Uterus (tissue), 3 donors: ENCODE measurements at regions not wholly inside any gene's neighbourhood (a gene's known extent, or its start where the extent isn't known, plus 50 kb on each side); places are given as distances from the start of the nearest gene placed in this dataset.

Source experiments
- DNase-seq, 2 donors: peaks; one replicate each; pipeline ENCODE4 v3.0.0-alpha.2; 2019 to 2020
- H3K27ac ChIP-seq, 2 donors: fragments of 200-600 bp; sonication (generic); 1 replicate in 1 of 2; 2 replicates in 1 of 2; pipeline ENCODE4 v1.5.1; 2016 to 2018
- H3K27me3 ChIP-seq, 2 donors: fragments of 200-600 bp; sonication (generic); one replicate each; pipeline ENCODE4 v1.5.1; 2018 to 2019; ENCODE audit warnings: control low read depth in 1 of 2
- H3K36me3 ChIP-seq, 2 donors: fragments of 200-600 bp; sonication (generic); one replicate each; pipeline ENCODE4 v1.5.1; 2019; ENCODE audit warnings: control low read depth in 1 of 2
- H3K4me1 ChIP-seq, 2 donors: fragments of 200-600 bp; sonication (generic); one replicate each; pipeline ENCODE4 v1.5.1; 2018 to 2019; ENCODE audit warnings: control low read depth in 1 of 2
- H3K4me3 ChIP-seq, 2 donors: fragments of 200-600 bp; sonication (generic); 1 replicate in 1 of 2; 2 replicates in 1 of 2; pipeline ENCODE4 v1.5.1; 2018 to 2019; ENCODE audit warnings: mild to moderate bottlenecking in 1 of 2
- H3K9me3 ChIP-seq, 2 donors: fragments of 200-600 bp; sonication (generic); one replicate each; pipeline ENCODE4 v1.5.1; 2019; ENCODE audit warnings: control low read depth in 1 of 2
- POLR2A ChIP-seq, 2 donors: fragments of 450-650 bp; IDR thresholded peaks; one replicate each; pipeline ENCODE4 v1.6.1; 2016; ENCODE audit warnings: antibody characterized with exemption in 2 of 2, mild to moderate bottlenecking in 1 of 2, moderate library complexity in 1 of 2
- intact Hi-C: fragments of 100-400 bp; cut with DNase I; formaldehyde crosslinking; loops from one replicate; pipeline ENCODE4 v1.15.1; 2023; ENCODE audit warnings: low total_unique reads
- TF ChIP-seq, protein P1 (sequence below), 4 experiments: fragments of 200-600 bp in 2 of 4; fragments of 450-650 bp in 2 of 4; sonication (generic) in 2 of 4; IDR thresholded peaks; one replicate each; pipeline ENCODE4 v1.5.1; 2016 to 2019; ENCODE audit warnings: antibody characterized with exemption in 4 of 4, mild to moderate bottlenecking in 2 of 4, moderate library complexity in 1 of 4
- donor health status: DM: yes; HTN: yes; CAD: no.

DNA sequence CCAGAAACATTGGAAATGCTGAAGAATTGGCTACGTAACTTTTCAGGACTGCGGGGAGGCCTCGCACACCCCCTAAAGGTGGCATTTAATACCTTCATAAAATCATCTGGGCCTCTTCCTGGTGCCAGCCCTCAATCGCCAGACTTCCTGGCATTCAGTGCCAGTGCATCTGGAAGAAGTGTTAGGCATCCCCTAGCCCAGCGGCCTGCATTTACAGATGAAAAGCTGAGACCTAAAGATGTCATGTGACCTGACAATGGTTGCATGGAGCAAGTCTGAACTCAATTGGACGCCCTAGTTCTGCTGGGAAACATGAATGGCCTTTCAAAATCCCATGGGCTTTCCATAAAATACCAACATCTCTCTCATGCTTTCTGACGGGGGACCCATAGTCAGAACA lies 81.0 kb upstream of the TMEM45B start:
- H3K27ac ChIP-seq, result no peak overlapping the region
- H3K4me1 ChIP-seq, result no peaks in the 10 kb centered on the region
- intact Hi-C loops, result no loop called here
- no peak for TF ChIP-seq POLR2A (IDR thresholded peaks at IDR 0.05)
- TF ChIP-seq, protein P1, sequence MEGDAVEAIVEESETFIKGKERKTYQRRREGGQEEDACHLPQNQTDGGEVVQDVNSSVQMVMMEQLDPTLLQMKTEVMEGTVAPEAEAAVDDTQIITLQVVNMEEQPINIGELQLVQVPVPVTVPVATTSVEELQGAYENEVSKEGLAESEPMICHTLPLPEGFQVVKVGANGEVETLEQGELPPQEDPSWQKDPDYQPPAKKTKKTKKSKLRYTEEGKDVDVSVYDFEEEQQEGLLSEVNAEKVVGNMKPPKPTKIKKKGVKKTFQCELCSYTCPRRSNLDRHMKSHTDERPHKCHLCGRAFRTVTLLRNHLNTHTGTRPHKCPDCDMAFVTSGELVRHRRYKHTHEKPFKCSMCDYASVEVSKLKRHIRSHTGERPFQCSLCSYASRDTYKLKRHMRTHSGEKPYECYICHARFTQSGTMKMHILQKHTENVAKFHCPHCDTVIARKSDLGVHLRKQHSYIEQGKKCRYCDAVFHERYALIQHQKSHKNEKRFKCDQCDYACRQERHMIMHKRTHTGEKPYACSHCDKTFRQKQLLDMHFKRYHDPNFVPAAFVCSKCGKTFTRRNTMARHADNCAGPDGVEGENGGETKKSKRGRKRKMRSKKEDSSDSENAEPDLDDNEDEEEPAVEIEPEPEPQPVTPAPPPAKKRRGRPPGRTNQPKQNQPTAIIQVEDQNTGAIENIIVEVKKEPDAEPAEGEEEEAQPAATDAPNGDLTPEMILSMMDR (IDR thresholded peaks at IDR 0.05), result no peak
- H3K9me3 ChIP-seq, result no peaks in the 10 kb centered on the region
- no peak for DNase-seq
- H3K4me3 ChIP-seq, result no peak overlapping the region
- no peaks in the 10 kb centered on the region for H3K27me3 ChIP-seq
- H3K36me3 ChIP-seq, result no peaks in the 10 kb centered on the region

DNA sequence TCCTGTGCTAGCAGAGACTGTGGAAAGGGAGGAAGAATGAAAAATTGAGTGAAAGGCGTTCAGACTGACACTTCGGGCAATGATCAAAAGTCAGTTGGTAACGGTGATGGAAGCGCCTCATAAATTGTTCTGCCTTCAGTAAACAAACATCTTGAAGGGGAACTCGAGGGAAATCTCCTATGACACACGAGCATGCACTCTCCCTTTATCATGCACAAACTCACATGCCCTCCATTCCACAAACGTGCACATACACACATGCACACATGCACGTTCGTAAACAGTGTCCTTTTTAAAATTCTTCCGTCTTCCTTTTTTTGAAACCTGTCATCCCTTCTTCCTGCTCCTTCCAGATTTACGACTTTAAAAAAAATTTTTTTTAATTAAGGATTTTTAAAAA lies 77.8 kb upstream of the TMEM45B start:
- no peak for TF ChIP-seq POLR2A (IDR thresholded peaks at IDR 0.05)
- TF ChIP-seq, protein P1 (IDR thresholded peaks at IDR 0.05), result no peak
- Histone ChIP-seq H3K27me3 (no peaks in the 10 kb centered on the region), H3K36me3 (no peaks in the 10 kb centered on the region), H3K4me1 (no peaks in the 10 kb centered on the region), H3K9me3 (no peaks in the 10 kb centered on the region), H3K27ac (no peak overlapping the region), H3K4me3 (no peak overlapping the region)
- DNase-seq, result no peak
- intact Hi-C loops, result no loop called here

DNA sequence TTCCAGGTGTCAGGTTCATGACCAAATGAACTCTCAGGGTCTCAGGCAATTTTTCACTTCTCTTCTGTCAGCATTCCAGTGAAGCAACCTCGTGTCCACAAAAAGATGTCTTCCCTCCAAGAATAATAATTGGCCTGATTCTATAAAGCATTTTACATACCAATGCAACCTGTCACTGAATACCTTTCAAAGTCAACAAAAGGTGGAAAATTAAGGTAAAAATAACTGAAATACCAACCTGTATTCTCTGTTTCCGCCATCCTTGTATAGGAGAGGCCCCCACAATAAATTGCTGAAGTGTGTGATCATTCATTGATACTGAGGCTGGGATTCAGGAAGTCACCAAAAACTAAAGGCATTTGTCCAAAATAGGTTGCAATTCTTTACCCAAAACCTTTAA lies 77.4 kb upstream of the TMEM45B start:
- no peak overlapping the region for H3K27ac ChIP-seq
- no peaks in the 10 kb centered on the region for H3K36me3 ChIP-seq
- H3K27me3 ChIP-seq, result no peaks in the 10 kb centered on the region
- no peak for DNase-seq
- TF ChIP-seq, protein P1 (IDR thresholded peaks at IDR 0.05), result no peak
- no peak overlapping the region for H3K4me3 ChIP-seq
- intact Hi-C loops, result no loop called here
- no peaks in the 10 kb centered on the region for H3K9me3 ChIP-seq
- no peaks in the 10 kb centered on the region for H3K4me1 ChIP-seq

DNA sequence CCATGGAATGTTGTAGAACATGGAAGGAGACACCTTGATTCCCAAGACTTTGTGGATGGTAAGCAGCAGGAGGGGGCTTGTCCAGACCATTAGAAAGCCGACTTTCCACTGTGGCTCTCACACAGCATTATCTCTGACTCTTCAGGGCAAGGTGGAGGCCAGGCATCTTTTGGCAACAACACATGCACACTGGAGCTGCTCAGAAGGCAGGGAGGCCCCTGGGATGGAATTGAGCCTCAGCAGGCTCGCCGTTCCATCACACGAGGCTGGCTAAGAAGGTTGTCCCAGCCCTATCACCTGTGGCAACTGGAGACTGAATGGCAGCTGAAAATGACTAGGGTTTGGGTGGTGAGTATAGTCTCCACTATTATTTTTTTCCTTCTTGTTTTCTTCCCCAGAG lies 76.3 kb upstream of the TMEM45B start:
- TF ChIP-seq, protein P1 (IDR thresholded peaks at IDR 0.05), result no peak
- no peak for TF ChIP-seq POLR2A (IDR thresholded peaks at IDR 0.05)
- no peak overlapping the region for H3K4me3 ChIP-seq
- intact Hi-C loops, result no loop called here
- H3K4me1 ChIP-seq, result no peaks in the 10 kb centered on the region
- no peaks in the 10 kb centered on the region for H3K27me3 ChIP-seq
- H3K36me3 ChIP-seq, result no peaks in the 10 kb centered on the region
- DNase-seq, result no peak
- no peak overlapping the region for H3K27ac ChIP-seq
- no peaks in the 10 kb centered on the region for H3K9me3 ChIP-seq

DNA sequence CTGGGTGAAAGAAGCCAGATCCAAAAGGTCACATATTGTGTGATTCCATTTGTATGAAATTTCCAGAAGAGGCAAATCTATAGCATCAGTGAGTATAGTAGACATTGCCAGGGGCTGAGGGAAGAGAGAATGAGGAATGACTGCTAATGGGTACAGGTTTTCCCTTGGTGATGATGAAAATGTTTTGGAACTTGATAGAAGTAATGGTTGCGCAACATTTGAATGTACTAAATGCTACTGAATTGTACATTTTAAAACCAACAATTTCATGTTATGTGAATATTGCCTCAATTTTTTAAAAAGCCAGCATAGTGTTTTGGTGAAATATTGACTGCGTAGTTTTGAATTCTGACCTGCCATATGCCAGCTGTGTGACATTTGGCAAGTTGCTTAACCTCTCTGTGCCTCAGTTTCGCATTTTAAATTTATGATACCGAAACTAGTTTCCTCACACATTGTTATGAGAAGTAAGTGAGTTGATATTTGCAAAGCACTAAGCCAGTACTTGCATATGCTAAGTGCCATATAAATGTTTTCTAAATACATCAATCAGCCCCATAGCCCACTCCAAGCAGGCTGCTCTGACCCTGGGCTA lies 75.4 kb upstream of the TMEM45B start:
- intact Hi-C loops, result no loop called here
- H3K4me1 ChIP-seq, result no peaks in the 10 kb centered on the region
- no peak overlapping the region for H3K27ac ChIP-seq
- no peak for DNase-seq
- TF ChIP-seq POLR2A (IDR thresholded peaks at IDR 0.05), result no peak
- TF ChIP-seq, protein P1 (IDR thresholded peaks at IDR 0.05), result no peak
- no peaks in the 10 kb centered on the region for H3K36me3 ChIP-seq
- H3K9me3 ChIP-seq, result no peaks in the 10 kb centered on the region
- H3K27me3 ChIP-seq, result no peaks in the 10 kb centered on the region
- H3K4me3 ChIP-seq, result no peak overlapping the region
